ENCODE measurements at regions not wholly inside any gene's neighbourhood (a gene's known extent, or its start where the extent isn't known, plus 50 kb on each side); places are given as distances from the start of the nearest gene placed in this dataset.

DNA sequence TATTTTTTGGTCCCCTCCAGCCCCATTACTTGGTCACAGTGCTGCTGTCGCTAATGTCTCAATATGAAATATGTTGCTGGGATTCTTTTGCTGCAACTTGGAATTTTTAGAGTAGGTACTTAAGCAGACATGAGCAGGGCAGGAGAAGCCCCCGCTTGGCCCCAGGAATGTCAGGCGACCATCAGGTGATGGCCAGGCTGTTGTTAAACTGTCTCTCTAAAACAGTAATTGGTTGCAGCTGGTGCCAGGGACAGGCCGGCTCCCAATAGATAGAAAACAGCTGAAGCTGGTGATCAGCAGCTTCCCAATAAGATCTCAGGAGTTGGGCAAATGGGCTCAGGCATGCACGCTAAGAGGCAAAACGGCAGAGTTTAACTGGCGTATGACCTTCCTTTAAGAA is 329.9 kb upstream of the TBL1XR1 start:
- H3F3A ChIP-seq (ENCODE audit: insufficient read depth, low read length, poor library complexity, severe bottlenecking) = no peaks in the 10 kb centered on the region
- no peaks in the 10 kb centered on the region for H4K20me1 ChIP-seq (ENCODE audit: insufficient read depth)
- H3K79me2 ChIP-seq (replicated peaks; ENCODE audit: insufficient read depth, low read length) = no peaks in the 10 kb centered on the region
- no peak for TF ChIP-seq SMC3 (conservative IDR thresholded peaks at IDR 0.05; ENCODE audit: poor library complexity)
- TF ChIP-seq, protein P1, sequence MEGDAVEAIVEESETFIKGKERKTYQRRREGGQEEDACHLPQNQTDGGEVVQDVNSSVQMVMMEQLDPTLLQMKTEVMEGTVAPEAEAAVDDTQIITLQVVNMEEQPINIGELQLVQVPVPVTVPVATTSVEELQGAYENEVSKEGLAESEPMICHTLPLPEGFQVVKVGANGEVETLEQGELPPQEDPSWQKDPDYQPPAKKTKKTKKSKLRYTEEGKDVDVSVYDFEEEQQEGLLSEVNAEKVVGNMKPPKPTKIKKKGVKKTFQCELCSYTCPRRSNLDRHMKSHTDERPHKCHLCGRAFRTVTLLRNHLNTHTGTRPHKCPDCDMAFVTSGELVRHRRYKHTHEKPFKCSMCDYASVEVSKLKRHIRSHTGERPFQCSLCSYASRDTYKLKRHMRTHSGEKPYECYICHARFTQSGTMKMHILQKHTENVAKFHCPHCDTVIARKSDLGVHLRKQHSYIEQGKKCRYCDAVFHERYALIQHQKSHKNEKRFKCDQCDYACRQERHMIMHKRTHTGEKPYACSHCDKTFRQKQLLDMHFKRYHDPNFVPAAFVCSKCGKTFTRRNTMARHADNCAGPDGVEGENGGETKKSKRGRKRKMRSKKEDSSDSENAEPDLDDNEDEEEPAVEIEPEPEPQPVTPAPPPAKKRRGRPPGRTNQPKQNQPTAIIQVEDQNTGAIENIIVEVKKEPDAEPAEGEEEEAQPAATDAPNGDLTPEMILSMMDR (IDR thresholded peaks at IDR 0.05; ENCODE audit: poor library complexity, severe bottlenecking) = no peak
- no peak for TF ChIP-seq RAD21 (conservative IDR thresholded peaks at IDR 0.05)
- TF ChIP-seq POLR2AphosphoS5 (IDR thresholded peaks at IDR 0.05) = no peak
- no peak for TF ChIP-seq TAF1 (IDR thresholded peaks at IDR 0.05; ENCODE audit: low read depth)
- TF ChIP-seq MXI1 (conservative IDR thresholded peaks at IDR 0.05; ENCODE audit: poor library complexity, severe bottlenecking) = no peak
- TF ChIP-seq, protein P2, sequence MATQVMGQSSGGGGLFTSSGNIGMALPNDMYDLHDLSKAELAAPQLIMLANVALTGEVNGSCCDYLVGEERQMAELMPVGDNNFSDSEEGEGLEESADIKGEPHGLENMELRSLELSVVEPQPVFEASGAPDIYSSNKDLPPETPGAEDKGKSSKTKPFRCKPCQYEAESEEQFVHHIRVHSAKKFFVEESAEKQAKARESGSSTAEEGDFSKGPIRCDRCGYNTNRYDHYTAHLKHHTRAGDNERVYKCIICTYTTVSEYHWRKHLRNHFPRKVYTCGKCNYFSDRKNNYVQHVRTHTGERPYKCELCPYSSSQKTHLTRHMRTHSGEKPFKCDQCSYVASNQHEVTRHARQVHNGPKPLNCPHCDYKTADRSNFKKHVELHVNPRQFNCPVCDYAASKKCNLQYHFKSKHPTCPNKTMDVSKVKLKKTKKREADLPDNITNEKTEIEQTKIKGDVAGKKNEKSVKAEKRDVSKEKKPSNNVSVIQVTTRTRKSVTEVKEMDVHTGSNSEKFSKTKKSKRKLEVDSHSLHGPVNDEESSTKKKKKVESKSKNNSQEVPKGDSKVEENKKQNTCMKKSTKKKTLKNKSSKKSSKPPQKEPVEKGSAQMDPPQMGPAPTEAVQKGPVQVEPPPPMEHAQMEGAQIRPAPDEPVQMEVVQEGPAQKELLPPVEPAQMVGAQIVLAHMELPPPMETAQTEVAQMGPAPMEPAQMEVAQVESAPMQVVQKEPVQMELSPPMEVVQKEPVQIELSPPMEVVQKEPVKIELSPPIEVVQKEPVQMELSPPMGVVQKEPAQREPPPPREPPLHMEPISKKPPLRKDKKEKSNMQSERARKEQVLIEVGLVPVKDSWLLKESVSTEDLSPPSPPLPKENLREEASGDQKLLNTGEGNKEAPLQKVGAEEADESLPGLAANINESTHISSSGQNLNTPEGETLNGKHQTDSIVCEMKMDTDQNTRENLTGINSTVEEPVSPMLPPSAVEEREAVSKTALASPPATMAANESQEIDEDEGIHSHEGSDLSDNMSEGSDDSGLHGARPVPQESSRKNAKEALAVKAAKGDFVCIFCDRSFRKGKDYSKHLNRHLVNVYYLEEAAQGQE (IDR thresholded peaks at IDR 0.05; ENCODE audit: borderline replicate concordance) = no peak
- TF ChIP-seq EZH2 (IDR thresholded peaks at IDR 0.05; ENCODE audit: borderline replicate concordance, insufficient read depth, low read length, poor library complexity, severe bottlenecking) = no peak
- TF ChIP-seq EP300 (conservative IDR thresholded peaks at IDR 0.05; ENCODE audit: poor library complexity, severe bottlenecking) = no peak
- no peak overlapping the region for H2AFZ ChIP-seq (ENCODE audit: low read depth, low read length)
- H3K4me2 ChIP-seq (ENCODE audit: low read length) = no peak overlapping the region
- no peak overlapping the region for H3K27ac ChIP-seq (ENCODE audit: low read length)
- no peak overlapping the region for H3K9ac ChIP-seq (ENCODE audit: low read length)
- H3K36me3 ChIP-seq (ENCODE audit: insufficient read depth, low read length) = no peaks in the 10 kb centered on the region
- H3K9me3 ChIP-seq (ENCODE audit: low read length) = no peaks in the 10 kb centered on the region
- no peak overlapping the region for H3K4me3 ChIP-seq (ENCODE audit: low read length)
- no peaks in the 10 kb centered on the region for H3K27me3 ChIP-seq (ENCODE audit: insufficient read depth, low read depth, low read length)
- H3K9me2 ChIP-seq (ENCODE audit: insufficient read depth, low read length) = no peaks in the 10 kb centered on the region

DNA sequence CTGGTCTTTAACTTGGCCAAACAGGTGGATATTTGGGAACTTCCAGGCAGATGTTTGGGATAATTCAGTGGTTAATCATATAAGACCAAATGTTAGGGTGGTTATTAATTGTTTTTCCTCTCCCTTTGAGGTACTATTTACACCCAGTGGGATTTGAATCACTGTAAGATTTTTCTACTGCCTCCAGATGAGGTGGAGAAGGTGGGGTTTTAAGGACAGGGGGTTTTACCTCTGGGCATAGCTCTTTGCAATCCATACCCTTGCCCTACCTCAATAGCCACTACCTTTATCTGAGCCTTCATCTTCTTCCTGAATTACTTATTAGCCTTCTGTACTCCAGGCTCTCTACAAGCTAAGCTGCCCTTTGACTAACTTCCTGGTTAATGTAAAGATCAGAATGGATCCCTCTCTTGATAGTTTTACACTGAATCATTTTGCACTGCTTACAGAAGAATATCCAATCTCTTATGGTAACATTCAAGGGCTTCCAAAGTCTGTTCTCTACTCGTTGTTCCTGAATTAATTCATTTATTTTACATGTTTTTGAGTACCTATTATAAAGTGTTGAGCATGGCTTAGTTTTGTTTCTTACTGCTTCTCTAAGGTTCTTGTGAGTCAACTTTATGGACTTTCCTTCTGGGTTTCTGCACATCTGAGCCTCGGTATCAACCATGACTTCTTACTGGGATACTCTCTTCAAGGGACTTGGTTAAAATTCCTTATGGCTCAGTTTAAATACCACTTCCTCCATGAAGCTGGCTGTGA is 331.2 kb upstream of the TBL1XR1 start:
- Histone ChIP-seq H3K36me3 (ENCODE audit: insufficient read depth, low read length) (no peaks in the 10 kb centered on the region), H3K4me3 (ENCODE audit: low read length) (no peak overlapping the region), H3K9me3 (ENCODE audit: low read length) (no peaks in the 10 kb centered on the region), H3K27ac (ENCODE audit: low read length) (no peak overlapping the region), H3F3A (ENCODE audit: insufficient read depth, low read length, poor library complexity, severe bottlenecking) (no peaks in the 10 kb centered on the region), H3K9me2 (ENCODE audit: insufficient read depth, low read length) (no peaks in the 10 kb centered on the region), H3K4me2 (ENCODE audit: low read length) (no peak overlapping the region), H3K27me3 (ENCODE audit: insufficient read depth, low read depth, low read length) (no peaks in the 10 kb centered on the region), H3K9ac (ENCODE audit: low read length) (no peak overlapping the region), H4K20me1 (ENCODE audit: insufficient read depth) (no peaks in the 10 kb centered on the region), H3K79me2 (replicated peaks; ENCODE audit: insufficient read depth, low read length) (no peaks in the 10 kb centered on the region), H2AFZ (ENCODE audit: low read depth, low read length) (no peak overlapping the region)
- no peak for TF ChIP-seq TAF1 (IDR thresholded peaks at IDR 0.05; ENCODE audit: low read depth)
- no peak for TF ChIP-seq MXI1 (conservative IDR thresholded peaks at IDR 0.05; ENCODE audit: poor library complexity, severe bottlenecking)
- TF ChIP-seq EZH2 (IDR thresholded peaks at IDR 0.05; ENCODE audit: borderline replicate concordance, insufficient read depth, low read length, poor library complexity, severe bottlenecking) = no peak

All from neural cell (in vitro differentiated cells).